Astrocyte (in vitro differentiated cells and primary cell): ENCODE measurements at regions not wholly inside any gene's neighbourhood (a gene's known extent, or its start where the extent isn't known, plus 50 kb on each side); places are given as distances from the start of the nearest gene placed in this dataset.

Source experiments
- CTCF ChIP-seq: IDR thresholded peaks from 2 replicates; pipeline ENCODE4 v1.5.1; 2011; ENCODE audit warnings: low read depth, mild to moderate bottlenecking, inconsistent platforms, low read length, moderate library complexity; ENCODE audit not compliant: insufficient read depth
- EZH2 ChIP-seq: IDR thresholded peaks from 2 replicates; pipeline ENCODE4 v1.6.1; 2012; ENCODE audit warnings: mild to moderate bottlenecking, low read length, inconsistent platforms; ENCODE audit not compliant: insufficient read depth

- TF ChIP-seq CTCF (no peak), EZH2 (no peak)
Measured at GRCh38 chr15:84400820-84401219, 165.2 kb downstream of the GOLGA6L4 start.
